Femur (tissue), 1 donor: ENCODE measurements at regions not wholly inside any gene's neighbourhood (a gene's known extent, or its start where the extent isn't known, plus 50 kb on each side); places are given as distances from the start of the nearest gene placed in this dataset.
A peak's percentile ranks its signal among the peaks of the same experiment; 100 is the strongest.

ENCODE experiments used
- DNase-seq: peaks from one replicate; pipeline ENCODE4 v3.0.0-alpha.2; 2017

- no peak for DNase-seq
These were observed 418.3 kb upstream of the DDX18 start for GRCh38 chr2:117396161-117396560.

GRCh38 chr2:117401582-117401981 lies 412.9 kb upstream of the DDX18 start:
- no peak for DNase-seq

- DNase-seq, result no peak
These were observed 408.0 kb upstream of the DDX18 start for GRCh38 chr2:117406443-117406842.

GRCh38 chr2:117407746-117408145 lies 406.7 kb upstream of the DDX18 start:
- DNase-seq, result no peak

GRCh38 chr2:117409443-117409842 lies 405.0 kb upstream of the DDX18 start:
- no peak for DNase-seq

- DNase-seq, result no peak
These were observed 402.5 kb upstream of the DDX18 start for GRCh38 chr2:117411983-117412382.

GRCh38 chr2:117432746-117433145 lies 381.7 kb upstream of the DDX18 start:
- no peak for DNase-seq

- no peak for DNase-seq
These were observed 377.8 kb upstream of the DDX18 start for GRCh38 chr2:117436697-117437096.

GRCh38 chr2:117470311-117471095 lies 344.0 kb upstream of the DDX18 start:
- no peak for DNase-seq

- DNase-seq, result no peak
These were observed 332.9 kb upstream of the DDX18 start for GRCh38 chr2:117481608-117482007.

GRCh38 chr2:117485588-117485987 lies 328.9 kb upstream of the DDX18 start:
- DNase-seq, result no peak

GRCh38 chr2:117486081-117486480 lies 328.4 kb upstream of the DDX18 start:
- DNase-seq, result no peak

GRCh38 chr2:117492209-117492851 lies 322.2 kb upstream of the DDX18 start:
- DNase-seq, result no peak

GRCh38 chr2:117500721-117501120 lies 313.8 kb upstream of the DDX18 start:
- DNase-seq, result no peak

GRCh38 chr2:117502121-117502520 lies 312.4 kb upstream of the DDX18 start:
- no peak for DNase-seq

- no peak for DNase-seq
These were observed 302.2 kb upstream of the DDX18 start for GRCh38 chr2:117512307-117512706.

GRCh38 chr2:117514371-117514770 lies 300.1 kb upstream of the DDX18 start:
- DNase-seq, result no peak

- DNase-seq, result no peak
These were observed 295.3 kb upstream of the DDX18 start for GRCh38 chr2:117519238-117519637.

- DNase-seq, result no peak
These were observed 294.8 kb upstream of the DDX18 start for GRCh38 chr2:117519721-117520120.

- DNase-seq, result peak; percentile 81
These were observed 291.2 kb upstream of the DDX18 start for GRCh38 chr2:117523267-117523666.

- DNase-seq, result no peak
These were observed 290.7 kb upstream of the DDX18 start for GRCh38 chr2:117523711-117524238.

- no peak for DNase-seq
These were observed 278.4 kb upstream of the DDX18 start for GRCh38 chr2:117536139-117536538.

GRCh38 chr2:117537032-117537431 lies 277.5 kb upstream of the DDX18 start:
- no peak for DNase-seq

- no peak for DNase-seq
These were observed 262.6 kb upstream of the DDX18 start for GRCh38 chr2:117551858-117552257.
